ENCODE measurements at regions not wholly inside any gene's neighbourhood (a gene's known extent, or its start where the extent isn't known, plus 50 kb on each side); places are given as distances from the start of the nearest gene placed in this dataset.
"Not testable (repeated sequence)": the region's sequence is repeated elsewhere in the genome, so short reads cannot be mapped to it uniquely, and the experiment has no call there.

- DNase-seq (ENCODE audit: low spot score); H3K27ac Mint-ChIP-seq: not testable (repeated sequence)
Observed at GRCh38 chr9:68593760-68594159, 53.1 kb upstream of the TMEM252 start.

GRCh38 chr9:68595868-68596267 is 55.2 kb upstream of the TMEM252 start:
- no peak for DNase-seq (ENCODE audit: low spot score)
- H3K4me3 Mint-ChIP-seq = no peak overlapping the region
- no peaks in the 10 kb centered on the region for H3K27me3 Mint-ChIP-seq (ENCODE audit: insufficient read depth)
- H3K4me1 Mint-ChIP-seq (ENCODE audit: low read depth) = no peaks in the 10 kb centered on the region
- no peak overlapping the region for H3K27ac Mint-ChIP-seq
- intact Hi-C loops (cut with micrococcal nuclease) = no loop called here
- peaks cover 12% of the 10 kb centered on the region for H3K9me3 Mint-ChIP-seq
- peaks cover 4% of the 10 kb centered on the region for H3K36me3 Mint-ChIP-seq (ENCODE audit: low read depth)

More at GRCh38 chr9:68593760-68594159, 53.1 kb upstream of the TMEM252 start:
- H3K4me3 Mint-ChIP-seq; H3K4me1 Mint-ChIP-seq (ENCODE audit: low read depth); H3K27me3 Mint-ChIP-seq (ENCODE audit: insufficient read depth); H3K36me3 Mint-ChIP-seq (ENCODE audit: low read depth); intact Hi-C loops (cut with micrococcal nuclease): not testable (repeated sequence)
- peaks cover 31% of the 10 kb centered on the region for H3K9me3 Mint-ChIP-seq

GRCh38 chr9:68597362-68597997 is 56.8 kb upstream of the TMEM252 start:
- intact Hi-C loops (cut with micrococcal nuclease) = no loop called here
- Mint-ChIP-seq H3K9me3 (peaks cover 7% of the 10 kb centered on the region), H3K4me1 (ENCODE audit: low read depth) (no peaks in the 10 kb centered on the region), H3K36me3 (ENCODE audit: low read depth) (peaks cover 3% of the 10 kb centered on the region), H3K27ac (no peak overlapping the region), H3K27me3 (ENCODE audit: insufficient read depth) (no peaks in the 10 kb centered on the region), H3K4me3 (no peak overlapping the region)
- no peak for DNase-seq (ENCODE audit: low spot score)

GRCh38 chr9:68599826-68600225 is 59.1 kb upstream of the TMEM252 start:
- intact Hi-C loops (cut with micrococcal nuclease) = loop anchor here (5.0 kb wide), 1 partner anchor 42 kb away; no protein-coding TSS in a partner anchor
- no peak for DNase-seq (ENCODE audit: low spot score)
- H3K36me3 Mint-ChIP-seq (ENCODE audit: low read depth) = peaks cover 3% of the 10 kb centered on the region
- no peaks in the 10 kb centered on the region for H3K4me1 Mint-ChIP-seq (ENCODE audit: low read depth)
- H3K4me3 Mint-ChIP-seq = no peak overlapping the region
- H3K9me3 Mint-ChIP-seq = peaks cover 7% of the 10 kb centered on the region
- no peaks in the 10 kb centered on the region for H3K27me3 Mint-ChIP-seq (ENCODE audit: insufficient read depth)
- H3K27ac Mint-ChIP-seq = no peak overlapping the region

GRCh38 chr9:68601081-68601480 is 60.4 kb upstream of the TMEM252 start:
- no peaks in the 10 kb centered on the region for H3K4me1 Mint-ChIP-seq (ENCODE audit: low read depth)
- no peak overlapping the region for H3K4me3 Mint-ChIP-seq
- no peaks in the 10 kb centered on the region for H3K36me3 Mint-ChIP-seq (ENCODE audit: low read depth)
- H3K27ac Mint-ChIP-seq = no peak overlapping the region
- peaks cover 2% of the 10 kb centered on the region for H3K27me3 Mint-ChIP-seq (ENCODE audit: insufficient read depth)
- intact Hi-C loops (cut with micrococcal nuclease) = loop anchor here (5.0 kb wide), 1 partner anchor 41 kb away; no protein-coding TSS in a partner anchor
- no peak for DNase-seq (ENCODE audit: low spot score)
- H3K9me3 Mint-ChIP-seq = peaks cover 2% of the 10 kb centered on the region

- intact Hi-C loops (cut with micrococcal nuclease) = loop anchor here (5.0 kb wide), 1 partner anchor 39 kb away; no protein-coding TSS in a partner anchor
- peaks cover 2% of the 10 kb centered on the region for H3K9me3 Mint-ChIP-seq
- DNase-seq (ENCODE audit: low spot score) = no peak
- H3K4me1 Mint-ChIP-seq (ENCODE audit: low read depth) = no peaks in the 10 kb centered on the region
- no peaks in the 10 kb centered on the region for H3K36me3 Mint-ChIP-seq (ENCODE audit: low read depth)
- H3K4me3 Mint-ChIP-seq = no peak overlapping the region
- peaks cover 4% of the 10 kb centered on the region for H3K27me3 Mint-ChIP-seq (ENCODE audit: insufficient read depth)
- no peak overlapping the region for H3K27ac Mint-ChIP-seq
Observed at GRCh38 chr9:68603371-68603770, 62.7 kb upstream of the TMEM252 start.

GRCh38 chr9:68608763-68609162 is 68.1 kb upstream of the TMEM252 start:
- intact Hi-C loops (cut with micrococcal nuclease) = no loop called here
- DNase-seq (ENCODE audit: low spot score) = no peak
- Mint-ChIP-seq H3K27ac (no peak overlapping the region), H3K36me3 (ENCODE audit: low read depth) (no peaks in the 10 kb centered on the region), H3K4me1 (ENCODE audit: low read depth) (no peaks in the 10 kb centered on the region), H3K27me3 (ENCODE audit: insufficient read depth) (peaks cover 5% of the 10 kb centered on the region), H3K9me3 (no peaks in the 10 kb centered on the region), H3K4me3 (no peak overlapping the region)

- no peak for DNase-seq (ENCODE audit: low spot score)
- H3K27me3 Mint-ChIP-seq (ENCODE audit: insufficient read depth) = peaks cover 5% of the 10 kb centered on the region
- no peaks in the 10 kb centered on the region for H3K36me3 Mint-ChIP-seq (ENCODE audit: low read depth)
- no peaks in the 10 kb centered on the region for H3K9me3 Mint-ChIP-seq
- intact Hi-C loops (cut with micrococcal nuclease) = no loop called here
- H3K4me1 Mint-ChIP-seq (ENCODE audit: low read depth) = no peaks in the 10 kb centered on the region
- H3K4me3 Mint-ChIP-seq = no peak overlapping the region
- no peak overlapping the region for H3K27ac Mint-ChIP-seq
Observed at GRCh38 chr9:68609901-68610415, 69.3 kb upstream of the TMEM252 start.

- Mint-ChIP-seq H3K9me3 (no peaks in the 10 kb centered on the region), H3K27me3 (ENCODE audit: insufficient read depth) (peaks cover 1% of the 10 kb centered on the region), H3K36me3 (ENCODE audit: low read depth) (no peaks in the 10 kb centered on the region), H3K4me3 (no peak overlapping the region), H3K4me1 (ENCODE audit: low read depth) (no peaks in the 10 kb centered on the region), H3K27ac (no peak overlapping the region)
- intact Hi-C loops (cut with micrococcal nuclease) = no loop called here
- no peak for DNase-seq (ENCODE audit: low spot score)
Observed at GRCh38 chr9:68614121-68614520, 73.4 kb upstream of the TMEM252 start.

- H3K27me3 Mint-ChIP-seq (ENCODE audit: insufficient read depth); intact Hi-C loops (cut with micrococcal nuclease); H3K4me1 Mint-ChIP-seq (ENCODE audit: low read depth); H3K36me3 Mint-ChIP-seq (ENCODE audit: low read depth); DNase-seq (ENCODE audit: low spot score); H3K9me3 Mint-ChIP-seq; H3K4me3 Mint-ChIP-seq; H3K27ac Mint-ChIP-seq: not testable (repeated sequence)
Observed at GRCh38 chr9:68617011-68617410, 76.3 kb upstream of the TMEM252 start.

GRCh38 chr9:68619072-68619471 is 78.4 kb upstream of the TMEM252 start:
- Mint-ChIP-seq H3K9me3 (no peaks in the 10 kb centered on the region), H3K36me3 (ENCODE audit: low read depth) (no peaks in the 10 kb centered on the region), H3K27me3 (ENCODE audit: insufficient read depth) (peaks cover 4% of the 10 kb centered on the region), H3K27ac (no peak overlapping the region), H3K4me3 (no peak overlapping the region), H3K4me1 (ENCODE audit: low read depth) (no peaks in the 10 kb centered on the region)
- intact Hi-C loops (cut with micrococcal nuclease) = no loop called here
- no peak for DNase-seq (ENCODE audit: low spot score)

GRCh38 chr9:68619636-68620035 is 79.0 kb upstream of the TMEM252 start:
- H3K27me3 Mint-ChIP-seq (ENCODE audit: insufficient read depth) = peaks cover 4% of the 10 kb centered on the region
- no peak for DNase-seq (ENCODE audit: low spot score)
- H3K4me3 Mint-ChIP-seq = no peak overlapping the region
- no peaks in the 10 kb centered on the region for H3K4me1 Mint-ChIP-seq (ENCODE audit: low read depth)
- no peaks in the 10 kb centered on the region for H3K9me3 Mint-ChIP-seq
- intact Hi-C loops (cut with micrococcal nuclease) = no loop called here
- H3K27ac Mint-ChIP-seq = no peak overlapping the region
- no peaks in the 10 kb centered on the region for H3K36me3 Mint-ChIP-seq (ENCODE audit: low read depth)

GRCh38 chr9:68625559-68625958 is 79.5 kb upstream of the PIP5K1B start:
- intact Hi-C loops (cut with micrococcal nuclease) = no loop called here
- Mint-ChIP-seq H3K4me3 (no peak overlapping the region), H3K27ac (no peak overlapping the region), H3K9me3 (no peaks in the 10 kb centered on the region), H3K36me3 (ENCODE audit: low read depth) (no peaks in the 10 kb centered on the region), H3K27me3 (ENCODE audit: insufficient read depth) (peaks cover 8% of the 10 kb centered on the region), H3K4me1 (ENCODE audit: low read depth) (no peaks in the 10 kb centered on the region)
- DNase-seq (ENCODE audit: low spot score) = no peak

GRCh38 chr9:68626526-68626925 is 78.5 kb upstream of the PIP5K1B start:
- intact Hi-C loops (cut with micrococcal nuclease) = no loop called here
- H3K27ac Mint-ChIP-seq = no peak overlapping the region
- H3K36me3 Mint-ChIP-seq (ENCODE audit: low read depth) = no peaks in the 10 kb centered on the region
- H3K4me1 Mint-ChIP-seq (ENCODE audit: low read depth) = no peaks in the 10 kb centered on the region
- H3K27me3 Mint-ChIP-seq (ENCODE audit: insufficient read depth) = peaks cover 6% of the 10 kb centered on the region
- no peak overlapping the region for H3K4me3 Mint-ChIP-seq
- no peaks in the 10 kb centered on the region for H3K9me3 Mint-ChIP-seq
- DNase-seq (ENCODE audit: low spot score) = no peak

Measured in activated T-helper 1 cell treated with anti-CD3 and anti-CD28 coated beads, Interleukin-12 subunit alpha, Interleukin-12 subunit beta, Interleukin-2, Interleukin-4 antibody, amounts not matched to agents 30 ng/mL and 10 ng/mL and 1 ng/mL, durations not matched to agents 14 hours and 24 hours and 36 hours (primary cell).